IPS-NIHi7 (cell line): ENCODE measurements at regions not wholly inside any gene's neighbourhood (a gene's known extent, or its start where the extent isn't known, plus 50 kb on each side); places are given as distances from the start of the nearest gene placed in this dataset.

Experiments used
- DNase-seq: peaks from one replicate; pipeline ENCODE4 v3.0.0; 2012; ENCODE audit warnings: mixed read lengths; ENCODE audit errors: extremely low spot score

GRCh38 chr7:42378149-42378548, 141.1 kb upstream of the GLI3 start:
- no peak for DNase-seq

- DNase-seq = no peak
Measured at GRCh38 chr7:42373285-42373684, 136.3 kb upstream of the GLI3 start.

GRCh38 chr7:42372479-42372878, 135.5 kb upstream of the GLI3 start:
- DNase-seq = peak; percentile 15

- DNase-seq = no peak
Measured at GRCh38 chr7:42359946-42360345, 122.9 kb upstream of the GLI3 start.

GRCh38 chr7:42351316-42351935, 114.4 kb upstream of the GLI3 start:
- DNase-seq = no peak

GRCh38 chr7:42350801-42351200, 113.8 kb upstream of the GLI3 start:
- DNase-seq = no peak

GRCh38 chr7:42348631-42349030, 111.6 kb upstream of the GLI3 start:
- DNase-seq = no peak

- DNase-seq = no peak
Measured at GRCh38 chr7:42348071-42348470, 111.1 kb upstream of the GLI3 start.

GRCh38 chr7:42347616-42348015, 110.6 kb upstream of the GLI3 start:
- DNase-seq = no peak

GRCh38 chr7:42345478-42346299, 108.7 kb upstream of the GLI3 start:
- no peak for DNase-seq

GRCh38 chr7:42344198-42344755, 107.3 kb upstream of the GLI3 start:
- no peak for DNase-seq

GRCh38 chr7:42342381-42342780, 105.4 kb upstream of the GLI3 start:
- DNase-seq = no peak

- no peak for DNase-seq
Measured at GRCh38 chr7:42340436-42340835, 103.4 kb upstream of the GLI3 start.

GRCh38 chr7:42338916-42339540, 102.0 kb upstream of the GLI3 start:
- no peak for DNase-seq

GRCh38 chr7:42338231-42338915, 101.4 kb upstream of the GLI3 start:
- no peak for DNase-seq

- DNase-seq = no peak
Measured at GRCh38 chr7:42337225-42337905, 100.4 kb upstream of the GLI3 start.

- no peak for DNase-seq
Measured at GRCh38 chr7:42332605-42333222, 95.7 kb upstream of the GLI3 start.

GRCh38 chr7:42319631-42320030, 82.6 kb upstream of the GLI3 start:
- DNase-seq = no peak

- no peak for DNase-seq
Measured at GRCh38 chr7:42315631-42316030, 78.6 kb upstream of the GLI3 start.

GRCh38 chr7:42315103-42315502, 78.1 kb upstream of the GLI3 start:
- no peak for DNase-seq

- no peak for DNase-seq
Measured at GRCh38 chr7:42314696-42315095, 77.7 kb upstream of the GLI3 start.
